ENCODE measurements at regions not wholly inside any gene's neighbourhood (a gene's known extent, or its start where the extent isn't known, plus 50 kb on each side); places are given as distances from the start of the nearest gene placed in this dataset.

DNA sequence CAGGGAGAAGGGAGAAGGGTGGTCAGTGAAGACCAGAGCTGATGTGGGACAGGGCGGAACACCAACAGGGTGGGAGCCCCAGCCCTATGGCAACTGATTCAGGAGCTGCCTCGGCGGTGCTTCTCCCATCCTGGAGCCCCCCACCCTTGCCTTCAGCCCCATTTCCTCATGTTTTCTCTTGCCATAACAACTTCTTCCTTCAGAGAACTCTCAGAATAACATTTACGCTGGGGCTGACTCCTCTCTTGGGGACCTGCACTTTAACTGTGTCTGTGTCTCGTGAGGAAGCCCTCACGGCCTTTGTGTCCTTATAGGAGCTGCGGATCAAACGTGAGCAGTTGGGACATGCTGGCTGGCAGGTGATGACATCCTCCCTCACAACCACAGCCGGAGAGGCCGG lies 116.4 kb upstream of the SNTG2 start:
- peaks cover 10% of the 10 kb centered on the region for H3K4me1 Mint-ChIP-seq
- no peak for DNase-seq
- H3K27me3 Mint-ChIP-seq (ENCODE audit: low read depth, poor library complexity), result peaks cover 17% of the 10 kb centered on the region
- TF ChIP-seq, protein P1, sequence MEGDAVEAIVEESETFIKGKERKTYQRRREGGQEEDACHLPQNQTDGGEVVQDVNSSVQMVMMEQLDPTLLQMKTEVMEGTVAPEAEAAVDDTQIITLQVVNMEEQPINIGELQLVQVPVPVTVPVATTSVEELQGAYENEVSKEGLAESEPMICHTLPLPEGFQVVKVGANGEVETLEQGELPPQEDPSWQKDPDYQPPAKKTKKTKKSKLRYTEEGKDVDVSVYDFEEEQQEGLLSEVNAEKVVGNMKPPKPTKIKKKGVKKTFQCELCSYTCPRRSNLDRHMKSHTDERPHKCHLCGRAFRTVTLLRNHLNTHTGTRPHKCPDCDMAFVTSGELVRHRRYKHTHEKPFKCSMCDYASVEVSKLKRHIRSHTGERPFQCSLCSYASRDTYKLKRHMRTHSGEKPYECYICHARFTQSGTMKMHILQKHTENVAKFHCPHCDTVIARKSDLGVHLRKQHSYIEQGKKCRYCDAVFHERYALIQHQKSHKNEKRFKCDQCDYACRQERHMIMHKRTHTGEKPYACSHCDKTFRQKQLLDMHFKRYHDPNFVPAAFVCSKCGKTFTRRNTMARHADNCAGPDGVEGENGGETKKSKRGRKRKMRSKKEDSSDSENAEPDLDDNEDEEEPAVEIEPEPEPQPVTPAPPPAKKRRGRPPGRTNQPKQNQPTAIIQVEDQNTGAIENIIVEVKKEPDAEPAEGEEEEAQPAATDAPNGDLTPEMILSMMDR (IDR thresholded peaks at IDR 0.05), result no peak
- H3K36me3 Mint-ChIP-seq (ENCODE audit: low read depth), result no peaks in the 10 kb centered on the region
- peaks cover 7% of the 10 kb centered on the region for H3K9me3 Mint-ChIP-seq
- H3K27ac Mint-ChIP-seq, result peak overlapping the region; percentile 75
- H3K4me3 Mint-ChIP-seq, result no peak overlapping the region

GRCh38 chr2:833180-833579 lies 117.5 kb upstream of the SNTG2 start:
- DNase-seq, result no peak
- TF ChIP-seq, protein P1 (IDR thresholded peaks at IDR 0.05), result no peak
- H3K9me3 Mint-ChIP-seq, result no peaks in the 10 kb centered on the region
- no peak overlapping the region for H3K27ac Mint-ChIP-seq
- no peak overlapping the region for H3K4me3 Mint-ChIP-seq
- no peaks in the 10 kb centered on the region for H3K36me3 Mint-ChIP-seq (ENCODE audit: low read depth)
- H3K4me1 Mint-ChIP-seq, result peaks cover 11% of the 10 kb centered on the region
- peaks cover 21% of the 10 kb centered on the region for H3K27me3 Mint-ChIP-seq (ENCODE audit: low read depth, poor library complexity)

DNA sequence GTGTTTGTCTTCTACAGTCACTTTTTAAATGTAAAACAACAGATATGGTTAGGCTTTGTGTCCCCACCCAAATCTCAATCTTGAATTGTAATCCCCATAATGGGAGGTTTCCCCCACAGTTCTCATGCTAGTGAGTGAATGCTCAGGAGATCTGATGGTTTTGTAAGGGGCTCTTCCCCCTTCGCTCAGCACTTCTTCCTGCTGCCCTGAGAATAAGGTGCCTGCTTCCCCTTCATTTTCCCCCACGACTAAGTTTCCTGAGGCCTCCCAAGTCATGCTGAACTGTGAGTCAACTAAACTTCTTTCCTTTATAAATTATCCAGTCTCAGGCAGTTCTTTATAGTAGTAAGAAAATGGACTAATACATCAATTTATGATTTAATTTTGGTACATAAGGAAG lies 118.0 kb upstream of the SNTG2 start:
- Mint-ChIP-seq H3K27ac (no peak overlapping the region), H3K4me3 (no peak overlapping the region), H3K9me3 (no peaks in the 10 kb centered on the region), H3K4me1 (peaks cover 11% of the 10 kb centered on the region), H3K36me3 (ENCODE audit: low read depth) (no peaks in the 10 kb centered on the region), H3K27me3 (ENCODE audit: low read depth, poor library complexity) (peaks cover 21% of the 10 kb centered on the region)
- DNase-seq, result no peak
- TF ChIP-seq, protein P1 (IDR thresholded peaks at IDR 0.05), result no peak

- Mint-ChIP-seq H3K4me1 (peaks cover 11% of the 10 kb centered on the region), H3K4me3 (no peak overlapping the region), H3K27me3 (ENCODE audit: low read depth, poor library complexity) (peaks cover 21% of the 10 kb centered on the region), H3K36me3 (ENCODE audit: low read depth) (no peaks in the 10 kb centered on the region), H3K27ac (no peak overlapping the region), H3K9me3 (no peaks in the 10 kb centered on the region)
- TF ChIP-seq, protein P1 (IDR thresholded peaks at IDR 0.05), result no peak
- DNase-seq, result no peak
Measured at GRCh38 chr2:831622-832021, 119.0 kb upstream of the SNTG2 start.

- Mint-ChIP-seq H3K27ac (no peak overlapping the region), H3K27me3 (ENCODE audit: low read depth, poor library complexity) (peaks cover 21% of the 10 kb centered on the region), H3K9me3 (no peaks in the 10 kb centered on the region), H3K4me3 (no peak overlapping the region), H3K4me1 (peaks cover 11% of the 10 kb centered on the region), H3K36me3 (ENCODE audit: low read depth) (no peaks in the 10 kb centered on the region)
- TF ChIP-seq, protein P1 (IDR thresholded peaks at IDR 0.05), result no peak
- DNase-seq, result no peak
Measured at GRCh38 chr2:831225-831536, 119.5 kb upstream of the SNTG2 start.

- Mint-ChIP-seq H3K4me1 (peaks cover 11% of the 10 kb centered on the region), H3K4me3 (no peak overlapping the region)
Measured at GRCh38 chr2:830419-831224, 120.0 kb upstream of the SNTG2 start.

More at GRCh38 chr2:830419-831224, 120.0 kb upstream of the SNTG2 start:
- Mint-ChIP-seq H3K9me3 (no peaks in the 10 kb centered on the region), H3K27ac (no peak overlapping the region), H3K36me3 (ENCODE audit: low read depth) (no peaks in the 10 kb centered on the region), H3K27me3 (ENCODE audit: low read depth, poor library complexity) (peaks cover 21% of the 10 kb centered on the region)
- DNase-seq, result no peak
- TF ChIP-seq, protein P1 (IDR thresholded peaks at IDR 0.05), result no peak

Data from nephron progenitor cell (in vitro differentiated cells).